H1 (cell line): ENCODE measurements at regions not wholly inside any gene's neighbourhood (a gene's known extent, or its start where the extent isn't known, plus 50 kb on each side); places are given as distances from the start of the nearest gene placed in this dataset.

Source experiments
- CTCF ChIA-PET: fragments of 300-600 bp; sonication (Branson Sonifier 250); formaldehyde crosslinking; loops from one replicate; lab custom pipeline; 2021; ENCODE audit not compliant: partially characterized antibody; lab: Charles Lee
- POLR2A ChIA-PET: fragments of 300-600 bp; sonication (Branson Sonifier 250); formaldehyde crosslinking; loops from one replicate; lab custom pipeline; 2021; ENCODE audit warnings: inconsistent platforms; ENCODE audit not compliant: partially characterized antibody; lab: Charles Lee
- DNase-seq, 2 experiments: peaks; one replicate each; pipeline versions ENCODE4 v3.0.0 to v3.0.0-alpha.2; 2010 to 2022; ENCODE audit warnings: low spot score in 2 of 2, low read depth in 1 of 2, mixed read lengths in 1 of 2
- FAIRE-seq: peaks from 2 replicates; lab custom pipeline; 2011; peaks lifted over from hg19 to GRCh38; lab: Jason Lieb, UNC
- H2AFZ ChIP-seq: 2 replicates; pipeline ENCODE4 v1.8.1; 2012; ENCODE audit warnings: low read length, inconsistent platforms
- H2AK5ac ChIP-seq: 2 replicates; pipeline ENCODE4 v1.6.1; 2013; ENCODE audit warnings: low read depth, low read length
- H2BK120ac ChIP-seq: replicated peaks from 2 replicates; pipeline ENCODE3; 2013; ENCODE audit warnings: low read depth, low read length, inconsistent platforms
- H2BK12ac ChIP-seq: 2 replicates; pipeline ENCODE4 v1.6.1; 2013; ENCODE audit warnings: low read depth, low read length
- H2BK15ac ChIP-seq: 2 replicates; pipeline ENCODE4 v1.6.1; 2013; ENCODE audit warnings: low read length
- H2BK20ac ChIP-seq: 2 replicates; pipeline ENCODE4 v1.6.1; 2013; ENCODE audit warnings: low read length
- H2BK5ac ChIP-seq: 2 replicates; pipeline ENCODE4 v1.6.1; 2013; ENCODE audit warnings: low read depth, low read length
- H3K14ac ChIP-seq: 2 replicates; pipeline ENCODE4 v1.6.1; 2013; ENCODE audit warnings: inconsistent platforms; ENCODE audit not compliant: insufficient read length
- H3K18ac ChIP-seq: 2 replicates; pipeline ENCODE4 v1.6.1; 2013; ENCODE audit warnings: low read length; ENCODE audit errors: extremely low read depth
- H3K23ac ChIP-seq: 2 replicates; pipeline ENCODE4 v1.6.1; 2013; ENCODE audit warnings: inconsistent platforms; ENCODE audit not compliant: insufficient read length
- H3K23me2 ChIP-seq: 2 replicates; pipeline ENCODE4 v1.6.1; 2013; ENCODE audit warnings: low read depth, low read length
- H3K27ac ChIP-seq: 2 replicates; pipeline ENCODE4 v1.6.1; 2011; ENCODE audit warnings: low read depth, low read length, inconsistent platforms
- H3K27me3 ChIP-seq, 4 experiments: replicated peaks in 1 of 4; 1 replicate in 1 of 4; 2 replicates in 3 of 4; pipeline versions ENCODE4 v1.6.1 to v1.8.1; 2011 to 2013; ENCODE audit warnings: low read length in 3 of 4, mild to moderate bottlenecking in 3 of 4, inconsistent platforms in 2 of 4, mixed read lengths in 2 of 4, moderate library complexity in 1 of 4; ENCODE audit not compliant: control insufficient read depth in 3 of 4, insufficient read depth in 3 of 4; ENCODE audit errors: extremely low read depth in 1 of 4
- H3K36me3 ChIP-seq, 4 experiments: 2 replicates each; pipeline versions ENCODE4 v1.6.1 to v1.8.1; 2011 to 2013; ENCODE audit warnings: mild to moderate bottlenecking in 4 of 4, low read length in 3 of 4, moderate library complexity in 2 of 4, control low read depth in 1 of 4, inconsistent platforms in 1 of 4; ENCODE audit not compliant: insufficient read depth in 4 of 4, control insufficient read depth in 2 of 4
- H3K4ac ChIP-seq: replicated peaks from 2 replicates; pipeline ENCODE3; 2013; ENCODE audit warnings: low read length, low read depth, mixed read lengths, inconsistent platforms; ENCODE audit not compliant: insufficient read length
- H3K4me1 ChIP-seq, 4 experiments: replicated peaks in 1 of 4; 1 replicate in 1 of 4; 2 replicates in 3 of 4; pipeline versions ENCODE4 v1.6.1 to v1.8.1; 2011 to 2013; ENCODE audit warnings: low read length in 3 of 4, inconsistent platforms in 2 of 4, mixed read lengths in 1 of 4; ENCODE audit not compliant: insufficient read depth in 4 of 4, control insufficient read depth in 3 of 4
- H3K4me2 ChIP-seq, 2 experiments: 2 replicates each; pipeline versions ENCODE4 v1.6.1 to v1.8.1; 2011 to 2013; ENCODE audit warnings: low read depth in 2 of 2, low read length in 2 of 2, control low read depth in 1 of 2, inconsistent platforms in 1 of 2, mild to moderate bottlenecking in 1 of 2; ENCODE audit not compliant: insufficient read depth in 1 of 2
- H3K4me3 ChIP-seq, 4 experiments: fragments of 200-600, 300-600 bp in 1 of 4; sonication (generic), shearing (Covaris generic), sonication (Bioruptor Twin) in 1 of 4; 2 replicates each; pipeline versions ENCODE4 v1.5.1 to v1.8.1; 2011 to 2016; ENCODE audit warnings: low read length in 4 of 4, low read depth in 3 of 4, control low read depth in 2 of 4, inconsistent platforms in 2 of 4, mild to moderate bottlenecking in 2 of 4, mixed read lengths in 1 of 4, moderate library complexity in 1 of 4; ENCODE audit not compliant: insufficient read depth in 2 of 4; ENCODE audit errors: extremely low read depth in 1 of 4
- H3K56ac ChIP-seq: replicated peaks from 2 replicates; pipeline ENCODE3; 2013; ENCODE audit warnings: low read depth, mild to moderate bottlenecking, mixed read lengths, low read length, inconsistent platforms; ENCODE audit not compliant: insufficient read length
- H3K79me1 ChIP-seq: 2 replicates; pipeline ENCODE4 v1.6.1; 2013; ENCODE audit warnings: low read depth, low read length, control low read depth
- H3K79me2 ChIP-seq, 2 experiments: 2 replicates each; pipeline versions ENCODE4 v1.6.1 to v1.8.1; 2012 to 2013; ENCODE audit warnings: low read length in 2 of 2, mild to moderate bottlenecking in 2 of 2, inconsistent platforms in 1 of 2; ENCODE audit not compliant: insufficient read depth in 2 of 2, control insufficient read depth in 1 of 2
- H3K9ac ChIP-seq, 4 experiments: replicated peaks in 1 of 4; 1 replicate in 1 of 4; 2 replicates in 3 of 4; pipeline versions ENCODE4 v1.6.1 to v1.8.1; 2011 to 2013; ENCODE audit warnings: low read depth in 3 of 4, low read length in 3 of 4, control low read depth in 2 of 4, mild to moderate bottlenecking in 2 of 4, moderate library complexity in 2 of 4, inconsistent platforms in 1 of 4; ENCODE audit errors: extremely low read depth in 1 of 4
- H3K9me3 ChIP-seq, 2 experiments: 2 replicates each; pipeline versions ENCODE4 v1.6.1 to v1.8.1; 2012 to 2013; ENCODE audit warnings: mild to moderate bottlenecking in 2 of 2, moderate library complexity in 2 of 2, control low read depth in 1 of 2, inconsistent platforms in 1 of 2, low read depth in 1 of 2, low read length in 1 of 2, mixed read lengths in 1 of 2; ENCODE audit not compliant: insufficient read depth in 2 of 2
- H4K20me1 ChIP-seq, 2 experiments: replicated peaks in 1 of 2; 2 replicates each; pipeline versions ENCODE3 to v1.8.1; 2011 to 2013; ENCODE audit warnings: inconsistent platforms in 2 of 2, low read length in 2 of 2, mild to moderate bottlenecking in 1 of 2; ENCODE audit not compliant: insufficient read depth in 2 of 2, control insufficient read depth in 1 of 2
- H4K5ac ChIP-seq: 2 replicates; pipeline ENCODE4 v1.6.1; 2013; ENCODE audit warnings: low read length, low read depth, mixed read lengths, inconsistent platforms; ENCODE audit not compliant: insufficient read length
- H4K8ac ChIP-seq: 2 replicates; pipeline ENCODE4 v1.8.0; 2013; ENCODE audit warnings: mild to moderate bottlenecking, moderate library complexity, low read length, inconsistent platforms; ENCODE audit not compliant: insufficient read depth; ENCODE audit errors: extremely low read depth
- H4K91ac ChIP-seq: replicated peaks from 2 replicates; pipeline ENCODE3; 2013; ENCODE audit warnings: low read length, mixed read lengths, inconsistent platforms; ENCODE audit not compliant: insufficient read length
- E2F6 ChIP-seq: IDR thresholded peaks from 2 replicates; pipeline ENCODE4 v1.6.1; 2012; ENCODE audit warnings: inconsistent platforms
- RAD21 ChIP-seq, 2 experiments: IDR thresholded peaks in 1 of 2; conservative IDR thresholded peaks in 1 of 2; 2 replicates each; pipeline ENCODE4 v1.6.1; 2011; ENCODE audit warnings: low read depth in 2 of 2, low read length in 2 of 2, improper control_type of control experiment in 1 of 2, inconsistent platforms in 1 of 2, mild to moderate bottlenecking in 1 of 2, moderate library complexity in 1 of 2
- RBBP5 ChIP-seq: IDR thresholded peaks from 2 replicates; pipeline ENCODE4 v1.7.1; 2012; ENCODE audit warnings: low read depth, mild to moderate bottlenecking, inconsistent platforms, low read length, moderate library complexity, borderline replicate concordance
- SIRT6 ChIP-seq: IDR thresholded peaks from one replicate; pipeline ENCODE4 v1.7.1; 2012; ENCODE audit warnings: low read length, inconsistent platforms
- TEAD4 ChIP-seq: IDR thresholded peaks from 2 replicates; pipeline ENCODE4 v1.6.1; 2012; ENCODE audit warnings: low read depth, low read length, inconsistent platforms, mixed read lengths
- WGBS, 2 experiments: shearing (Covaris generic) in 1 of 2; methylation state at CpG; one replicate each; pipeline versions ENCODE4 v1.1.6 to v1.1.7; 2013 to 2015; ENCODE audit warnings: low lambda C conversion rate in 2 of 2, mixed read lengths in 2 of 2, inconsistent platforms in 1 of 2, low coverage in 1 of 2, missing lambda C conversion rate in 1 of 2; ENCODE audit not compliant: insufficient replicate concordance in 2 of 2, insufficient coverage in 1 of 2, insufficient read length in 1 of 2; ENCODE audit errors: extremely low coverage in 1 of 2, missing lambda C conversion rate in 1 of 2; 5-methylcytosine and 5-hydroxymethylcytosine counted together

- Histone ChIP-seq H3K23me2 (no peaks in the 10 kb centered on the region), H2AK5ac (no peak overlapping the region), H3K9ac (no peak overlapping the region), H2BK20ac (no peak overlapping the region), H3K14ac (no peak overlapping the region), H2AFZ (no peak overlapping the region), H3K4me3 (no peak overlapping the region), H4K5ac (no peak overlapping the region), H3K56ac (no peak overlapping the region), H4K20me1 (no peaks in the 10 kb centered on the region), H3K18ac (no peak overlapping the region), H3K79me1 (no peaks in the 10 kb centered on the region), H3K23ac (no peak overlapping the region), H3K79me2 (no peaks in the 10 kb centered on the region), H4K91ac (no peak overlapping the region), H3K27me3 (no peaks in the 10 kb centered on the region), H2BK12ac (no peak overlapping the region), H2BK5ac (no peak overlapping the region), H3K36me3 (no peaks in the 10 kb centered on the region), H3K4me1 (no peaks in the 10 kb centered on the region), H3K27ac (no peak overlapping the region), H2BK15ac (no peak overlapping the region), H4K8ac (no peak overlapping the region), H3K9me3 (peaks cover 0 to 2% of the 10 kb centered on the region in 2 experiments; a peak in 1 of 4 replicates), H3K4ac (no peak overlapping the region), H3K4me2 (no peak overlapping the region), H2BK120ac (no peak overlapping the region)
- no peak for TF ChIP-seq TEAD4
- no peak for TF ChIP-seq RBBP5
- TF ChIP-seq SIRT6, result no peak
- no peak for TF ChIP-seq RAD21 (IDR thresholded peaks at IDR 0.05 in 1 of 2, conservative IDR thresholded peaks at IDR 0.05 in 1 of 2; ENCODE audit: low read depth in 2 of 2, low read length in 2 of 2)
- no peak for TF ChIP-seq E2F6
- FAIRE-seq (no peak), DNase-seq (no peak)
- ChIA-PET POLR2A (no interaction called here), CTCF (interaction anchor here (0.9 to 2.5 kb wide), 5 partner anchors 12 to 90 kb away, joined by 3 to 8 read pairs (median 4); no protein-coding TSS in a partner anchor)
- 93% methylated on average over 2 of the region's 2 CpGs; no CpG with 5 or more reads in 1 of the 2 experiments for WGBS, 2 experiments
Observed at GRCh38 chr2:196362973-196363549, 191.7 kb upstream of the STK17B start.
